ENCODE measurements at regions not wholly inside any gene's neighbourhood (a gene's known extent, or its start where the extent isn't known, plus 50 kb on each side); places are given as distances from the start of the nearest gene placed in this dataset.

DNA sequence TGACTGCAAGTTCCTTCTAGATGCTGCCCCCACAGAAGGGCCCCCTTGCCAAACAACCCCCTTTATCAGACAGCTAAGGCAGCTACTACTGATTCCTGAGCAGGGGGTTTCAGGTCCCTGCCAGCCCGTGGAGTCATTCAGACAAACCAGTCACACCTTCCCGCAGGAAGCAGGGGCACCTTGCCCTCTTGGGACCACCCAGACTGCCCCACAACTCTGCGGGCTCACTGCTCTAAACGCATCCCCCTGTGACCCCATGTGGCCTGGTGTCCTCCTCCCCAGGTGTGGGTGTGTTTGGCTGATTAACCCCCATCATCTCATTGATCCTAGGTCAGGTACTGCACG is 298.9 kb downstream of the TCERG1L start:
- H3K4me3 ChIP-seq (replicated peaks in 1 of 2; ENCODE audit: low read depth in 2 of 2, low read length in 2 of 2), result no peak overlapping the region
- no peak for TF ChIP-seq CTCF (IDR thresholded peaks at IDR 0.05; ENCODE audit: low read depth, low read length)
- no peak for DNase-seq (ENCODE audit: low read depth in 2 of 2)

- no peak overlapping the region for H3K4me3 ChIP-seq (replicated peaks in 1 of 2; ENCODE audit: low read depth in 2 of 2, low read length in 2 of 2)
- DNase-seq (ENCODE audit: low read depth in 2 of 2), result no peak
- TF ChIP-seq CTCF (IDR thresholded peaks at IDR 0.05; ENCODE audit: low read depth, low read length), result no peak
Observed at GRCh38 chr10:131013281-131013912, 298.1 kb downstream of the TCERG1L start.

- DNase-seq (ENCODE audit: low read depth in 2 of 2), result no peak
- no peak overlapping the region for H3K4me3 ChIP-seq (replicated peaks in 1 of 2; ENCODE audit: low read depth in 2 of 2, low read length in 2 of 2)
- TF ChIP-seq CTCF (IDR thresholded peaks at IDR 0.05; ENCODE audit: low read depth, low read length), result no peak
Observed at GRCh38 chr10:131014271-131014670, 297.2 kb downstream of the TCERG1L start.

DNA sequence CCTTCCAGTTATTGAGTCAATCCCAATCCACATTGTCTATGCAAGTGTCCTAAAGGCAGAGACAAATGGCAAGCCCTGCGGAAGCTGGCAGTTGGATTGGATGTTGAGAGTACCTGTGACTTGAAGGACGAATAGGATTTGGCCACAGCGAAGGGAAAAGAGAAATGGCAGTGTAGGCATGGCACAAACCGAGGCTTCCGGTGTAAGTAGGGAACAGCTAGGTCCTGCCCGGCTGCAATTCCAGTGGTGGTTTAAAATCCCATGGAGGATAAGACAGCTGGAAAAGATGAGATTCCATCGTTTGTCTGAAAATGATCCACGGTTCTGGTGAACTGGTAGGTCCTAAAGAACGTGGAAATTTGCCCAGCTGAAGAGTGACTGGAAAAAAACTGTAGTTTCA is 296.2 kb downstream of the TCERG1L start:
- H3K4me3 ChIP-seq (replicated peaks in 1 of 2; ENCODE audit: low read depth in 2 of 2, low read length in 2 of 2), result no peak overlapping the region
- TF ChIP-seq CTCF (IDR thresholded peaks at IDR 0.05; ENCODE audit: low read depth, low read length), result no peak
- no peak for DNase-seq (ENCODE audit: low read depth in 2 of 2)

DNA sequence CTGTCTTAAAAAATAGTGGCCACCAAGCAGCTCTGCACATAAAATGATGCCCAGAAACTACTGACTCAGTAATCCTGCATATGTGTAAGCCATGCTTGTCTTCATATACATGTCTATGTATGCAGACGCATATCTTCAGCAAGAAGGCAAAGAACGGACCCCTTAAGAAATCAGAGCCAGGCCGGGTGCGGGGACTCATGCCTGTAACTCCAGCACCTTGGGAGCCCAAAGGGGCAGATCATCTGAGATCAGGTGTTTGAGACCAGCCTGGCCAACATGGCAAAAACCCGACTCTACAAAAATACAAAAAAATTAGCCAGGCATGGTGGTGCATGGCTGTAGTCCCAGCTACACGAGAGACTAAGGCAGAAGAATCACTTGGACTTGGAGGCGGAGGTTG is 295.0 kb downstream of the TCERG1L start:
- TF ChIP-seq CTCF (IDR thresholded peaks at IDR 0.05; ENCODE audit: low read depth, low read length), result no peak
- no peak overlapping the region for H3K4me3 ChIP-seq (replicated peaks in 1 of 2; ENCODE audit: low read depth in 2 of 2, low read length in 2 of 2)
- no peak for DNase-seq (ENCODE audit: low read depth in 2 of 2)

GRCh38 chr10:131017566-131018285 is 293.8 kb downstream of the TCERG1L start:
- H3K4me3 ChIP-seq (replicated peaks in 1 of 2; ENCODE audit: low read depth in 2 of 2, low read length in 2 of 2), result no peak overlapping the region
- no peak for TF ChIP-seq CTCF (IDR thresholded peaks at IDR 0.05; ENCODE audit: low read depth, low read length)
- DNase-seq (ENCODE audit: low read depth in 2 of 2), result no peak
